IMR-90 (cell line): ENCODE measurements at regions not wholly inside any gene's neighbourhood (a gene's known extent, or its start where the extent isn't known, plus 50 kb on each side); places are given as distances from the start of the nearest gene placed in this dataset.

ENCODE experiments used
- ATAC-seq: fragments of 200-7000 bp; cut with Tn5 transposase; 2 replicates; pipeline ENCODE4 v1.9.1; 2020; ENCODE audit warnings: low read depth, mild to moderate bottlenecking, moderate library complexity
- BruUV-seq: library from RNA; stranded (reverse); fragments of 400-500 nt; replicated peaks from 2 replicates; lab custom pipeline; 2021; lab: Mats Ljungman, UMichigan
- CTCF ChIA-PET: fragments of 300-600 bp; formaldehyde crosslinking; extraction: SDS; loops from one replicate; lab custom pipeline; 2021; ENCODE audit warnings: antibody characterized with exemption; lab: Yijun Ruan, JAX
- POLR2A ChIA-PET: fragments of 300-600 bp; sonication (Branson Sonifier 250); formaldehyde crosslinking; loops from one replicate; lab custom pipeline; 2022; ENCODE audit warnings: antibody characterized with exemption; ENCODE audit not compliant: unreplicated experiment; lab: Charles Lee
- DNase-seq: peaks from one replicate; pipeline ENCODE4 v3.0.0; 2013
- H2AFZ ChIP-seq: replicated peaks from 2 replicates; pipeline ENCODE3; 2013; ENCODE audit warnings: low read length, mild to moderate bottlenecking; ENCODE audit not compliant: poor library complexity
- H2AK5ac ChIP-seq: 2 replicates; pipeline ENCODE4 v1.6.1; 2013; ENCODE audit warnings: low read depth, low read length, inconsistent platforms
- H2AK9ac ChIP-seq: replicated peaks from 2 replicates; pipeline ENCODE3; 2013; ENCODE audit warnings: mild to moderate bottlenecking, low read depth, low read length, moderate library complexity; ENCODE audit not compliant: poor library complexity
- H2BK120ac ChIP-seq: 2 replicates; pipeline ENCODE4 v1.6.1; 2013; ENCODE audit warnings: low read depth, low read length, inconsistent platforms
- H2BK15ac ChIP-seq: 3 replicates; pipeline ENCODE4 v1.6.1; 2013; ENCODE audit warnings: low read depth, low read length, inconsistent platforms
- H2BK20ac ChIP-seq: 2 replicates; pipeline ENCODE4 v1.6.1; 2013; ENCODE audit warnings: low read depth, mild to moderate bottlenecking, inconsistent platforms, low read length, moderate library complexity
- H2BK5ac ChIP-seq: 2 replicates; pipeline ENCODE4 v1.6.1; 2013; ENCODE audit warnings: mild to moderate bottlenecking, low read depth, low read length, inconsistent platforms; ENCODE audit not compliant: poor library complexity, severe bottlenecking
- H3K14ac ChIP-seq: replicated peaks from 2 replicates; pipeline ENCODE4 v1.6.1; 2013; ENCODE audit warnings: low read depth, low read length, inconsistent platforms
- H3K18ac ChIP-seq: 2 replicates; pipeline ENCODE4 v1.6.1; 2013; ENCODE audit warnings: low read depth, low read length, control low read depth
- H3K23ac ChIP-seq: 2 replicates; pipeline ENCODE4 v1.6.1; 2013; ENCODE audit warnings: low read depth, low read length, inconsistent platforms
- H3K27ac ChIP-seq: 2 replicates; pipeline ENCODE4 v1.5.1; 2013; ENCODE audit warnings: mild to moderate bottlenecking, control low read depth, low read length; ENCODE audit not compliant: insufficient read depth
- H3K27me3 ChIP-seq: 2 replicates; pipeline ENCODE4 v1.6.1; 2013; ENCODE audit warnings: low read length; ENCODE audit not compliant: control insufficient read depth, insufficient read depth
- H3K36me3 ChIP-seq: 2 replicates; pipeline ENCODE4 v1.6.1; 2013; ENCODE audit warnings: low read length, mixed read lengths; ENCODE audit not compliant: control insufficient read depth, insufficient read depth
- H3K4ac ChIP-seq: 2 replicates; pipeline ENCODE4 v1.6.1; 2013; ENCODE audit warnings: low read depth, low read length, inconsistent platforms
- H3K4me1 ChIP-seq: 2 replicates; pipeline ENCODE4 v1.6.1; 2013; ENCODE audit warnings: low read length, mixed read lengths; ENCODE audit not compliant: control insufficient read depth, insufficient read depth
- H3K4me2 ChIP-seq: 2 replicates; pipeline ENCODE4 v1.6.1; 2013; ENCODE audit warnings: low read depth, mild to moderate bottlenecking, control low read depth, low read length, moderate library complexity
- H3K4me3 ChIP-seq: 2 replicates; pipeline ENCODE4 v1.5.1; 2013; ENCODE audit warnings: low read depth, mild to moderate bottlenecking, control low read depth, low read length, moderate library complexity; ENCODE audit not compliant: insufficient read depth
- H3K56ac ChIP-seq: 2 replicates; pipeline ENCODE4 v1.6.1; 2013; ENCODE audit warnings: low read length, inconsistent platforms; ENCODE audit not compliant: insufficient read depth; ENCODE audit errors: extremely low read depth
- H3K79me1 ChIP-seq, 2 experiments: 2 replicates each; pipeline ENCODE4 v1.6.1; 2013; ENCODE audit warnings: low read length in 2 of 2, inconsistent platforms in 1 of 2, low read depth in 1 of 2
- H3K9ac ChIP-seq: 2 replicates; pipeline ENCODE4 v1.6.1; 2013; ENCODE audit warnings: low read depth, low read length, control low read depth
- H3K9me1 ChIP-seq: 2 replicates; pipeline ENCODE4 v1.6.1; 2013; ENCODE audit warnings: low read length, inconsistent platforms; ENCODE audit not compliant: insufficient read depth
- H3K9me3 ChIP-seq: 2 replicates; pipeline ENCODE4 v1.6.1; 2013; ENCODE audit warnings: low read length; ENCODE audit not compliant: control insufficient read depth, insufficient read depth
- H4K20me1 ChIP-seq: 2 replicates; pipeline ENCODE4 v1.6.1; 2013; ENCODE audit warnings: low read length, inconsistent platforms; ENCODE audit not compliant: insufficient read depth
- H4K5ac ChIP-seq: 2 replicates; pipeline ENCODE4 v1.6.1; 2013; ENCODE audit warnings: mild to moderate bottlenecking, low read depth, low read length, control low read depth
- H4K8ac ChIP-seq, 2 experiments: 2 replicates each; pipeline ENCODE4 v1.6.1; 2013; ENCODE audit warnings: low read depth in 2 of 2, low read length in 2 of 2, control low read depth in 1 of 2, inconsistent platforms in 1 of 2
- H4K91ac ChIP-seq: 2 replicates; pipeline ENCODE4 v1.6.1; 2013; ENCODE audit warnings: low read depth, low read length, inconsistent platforms; ENCODE audit not compliant: insufficient read depth
- BHLHE40 ChIP-seq: fragments of 150-350 bp; IDR thresholded peaks from 2 replicates; pipeline ENCODE4 v1.6.1; 2016; ENCODE audit warnings: mild to moderate bottlenecking, low read depth, low read length
- CEBPB ChIP-seq: IDR thresholded peaks from 2 replicates; pipeline ENCODE4 v1.6.1; 2012; ENCODE audit warnings: low read depth, low read length, improper control_type of control experiment
- MAFK ChIP-seq: IDR thresholded peaks from 2 replicates; pipeline ENCODE4 v1.6.1; 2012; ENCODE audit warnings: low read depth, low read length, improper control_type of control experiment
- MAZ ChIP-seq: IDR thresholded peaks from 2 replicates; pipeline ENCODE4 v1.6.1; 2012; ENCODE audit warnings: low read depth, mild to moderate bottlenecking, low read length, improper control_type of control experiment, moderate library complexity, borderline replicate concordance
- MXI1 ChIP-seq: IDR thresholded peaks from 2 replicates; pipeline ENCODE4 v1.6.1; 2012; ENCODE audit warnings: low read depth, mild to moderate bottlenecking, low read length, moderate library complexity, borderline replicate concordance
- NFE2L2 ChIP-seq: fragments of 150-350 bp; IDR thresholded peaks from 2 replicates; pipeline ENCODE4 v1.6.1; 2016; ENCODE audit warnings: low read depth, mild to moderate bottlenecking, low read length
- RAD21 ChIP-seq: IDR thresholded peaks from 2 replicates; pipeline ENCODE4 v1.6.1; 2012; ENCODE audit warnings: low read length, improper control_type of control experiment
- SMC3 ChIP-seq: fragments of 150-350 bp; IDR thresholded peaks from 2 replicates; pipeline ENCODE4 v1.6.1; 2016; ENCODE audit warnings: low read depth, mild to moderate bottlenecking, antibody characterized with exemption, low read length, moderate library complexity
- USF2 ChIP-seq: fragments of 150-350 bp; IDR thresholded peaks from 2 replicates; pipeline ENCODE4 v1.6.1; 2017; ENCODE audit warnings: mild to moderate bottlenecking, antibody characterized with exemption, low read length, low read depth
- WGBS, 2 experiments: methylation state at CpG; one replicate each; pipeline versions ENCODE4 v1.1.5 to v1.1.7; 2013; ENCODE audit warnings: missing lambda C conversion rate in 2 of 2; ENCODE audit not compliant: insufficient read length in 1 of 2; ENCODE audit errors: extremely low coverage in 2 of 2; 5-methylcytosine and 5-hydroxymethylcytosine counted together
- dilution Hi-C: fragments of 300-500 bp; cut with HindIII; formaldehyde crosslinking; loops from one replicate; pipeline ENCODE4 v1.14.3; 2018; ENCODE audit warnings: low sequenced_read_pairs; ENCODE audit not compliant: unreplicated experiment
- in situ Hi-C: fragments of 300-500 bp; cut with MboI; formaldehyde crosslinking; loops from 3 replicates; pipeline ENCODE4 v1.14.3; 2019; ENCODE audit warnings: low sequenced_read_pairs, inconsistent platforms, mixed read lengths
- intact Hi-C: fragments of 100-400 bp; cut with micrococcal nuclease; formaldehyde crosslinking; loops from 2 replicates; pipeline ENCODE4 v1.10.0; 2022
- TF ChIP-seq, protein P1 (sequence below): fragments of 150-350 bp; IDR thresholded peaks from 2 replicates; pipeline ENCODE4 v1.6.1; 2016; ENCODE audit warnings: low read depth, mild to moderate bottlenecking, low read length, moderate library complexity, borderline replicate concordance
- TF ChIP-seq, protein P2 (sequence below): conservative IDR thresholded peaks from 2 replicates; pipeline ENCODE4 v1.5.1; 2012; ENCODE audit warnings: mild to moderate bottlenecking, low read depth, low read length, improper control_type of control experiment

- peak; percentile 19 for DNase-seq
- no TSS peak for BruUV-seq
- no peak overlapping the region for H2AFZ ChIP-seq
- H3K4me1 ChIP-seq: peaks cover 8% of the 10 kb centered on the region
- no peak overlapping the region for H2AK9ac ChIP-seq
- H4K20me1 ChIP-seq: no peaks in the 10 kb centered on the region
- intact Hi-C loops: loop anchor here (2.0 to 5.0 kb wide), 3 partner anchors 194 to 441 kb away; no protein-coding TSS in a partner anchor
- no peak overlapping the region for H3K56ac ChIP-seq
- 0 out of 3 replicates have a peak overlapping the region, but pooled peaks have one; percentile 48 for H2BK15ac ChIP-seq
- no peak overlapping the region for H3K9ac ChIP-seq
- in situ Hi-C loops: loop anchor here (5.0 to 25.0 kb wide), 2 partner anchors 514 to 664 kb away; no protein-coding TSS in a partner anchor
- H2BK5ac ChIP-seq: no peak overlapping the region
- no peak overlapping the region for H4K91ac ChIP-seq
- H2BK20ac ChIP-seq: peak overlapping the region; percentile 49
- H3K4me2 ChIP-seq: no peak overlapping the region
- H2AK5ac ChIP-seq: peak overlapping the region; percentile 35; the same call in 1 of the 2 replicates
- no peaks in the 10 kb centered on the region for H3K27me3 ChIP-seq
- H3K4ac ChIP-seq: no peak overlapping the region; the same call in 1 of the 2 replicates
- no peak overlapping the region; a peak in 1 of 4 replicates for H4K8ac ChIP-seq
- no peak overlapping the region for H3K4me3 ChIP-seq
- POLR2A ChIA-PET: no interaction called here
- TF ChIP-seq MXI1: no peak
- no peak for TF ChIP-seq MAFK
- TF ChIP-seq, protein P1, sequence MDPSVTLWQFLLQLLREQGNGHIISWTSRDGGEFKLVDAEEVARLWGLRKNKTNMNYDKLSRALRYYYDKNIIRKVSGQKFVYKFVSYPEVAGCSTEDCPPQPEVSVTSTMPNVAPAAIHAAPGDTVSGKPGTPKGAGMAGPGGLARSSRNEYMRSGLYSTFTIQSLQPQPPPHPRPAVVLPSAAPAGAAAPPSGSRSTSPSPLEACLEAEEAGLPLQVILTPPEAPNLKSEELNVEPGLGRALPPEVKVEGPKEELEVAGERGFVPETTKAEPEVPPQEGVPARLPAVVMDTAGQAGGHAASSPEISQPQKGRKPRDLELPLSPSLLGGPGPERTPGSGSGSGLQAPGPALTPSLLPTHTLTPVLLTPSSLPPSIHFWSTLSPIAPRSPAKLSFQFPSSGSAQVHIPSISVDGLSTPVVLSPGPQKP: no peak
- no peak for TF ChIP-seq BHLHE40
- no peak for TF ChIP-seq CEBPB
- TF ChIP-seq, protein P2, sequence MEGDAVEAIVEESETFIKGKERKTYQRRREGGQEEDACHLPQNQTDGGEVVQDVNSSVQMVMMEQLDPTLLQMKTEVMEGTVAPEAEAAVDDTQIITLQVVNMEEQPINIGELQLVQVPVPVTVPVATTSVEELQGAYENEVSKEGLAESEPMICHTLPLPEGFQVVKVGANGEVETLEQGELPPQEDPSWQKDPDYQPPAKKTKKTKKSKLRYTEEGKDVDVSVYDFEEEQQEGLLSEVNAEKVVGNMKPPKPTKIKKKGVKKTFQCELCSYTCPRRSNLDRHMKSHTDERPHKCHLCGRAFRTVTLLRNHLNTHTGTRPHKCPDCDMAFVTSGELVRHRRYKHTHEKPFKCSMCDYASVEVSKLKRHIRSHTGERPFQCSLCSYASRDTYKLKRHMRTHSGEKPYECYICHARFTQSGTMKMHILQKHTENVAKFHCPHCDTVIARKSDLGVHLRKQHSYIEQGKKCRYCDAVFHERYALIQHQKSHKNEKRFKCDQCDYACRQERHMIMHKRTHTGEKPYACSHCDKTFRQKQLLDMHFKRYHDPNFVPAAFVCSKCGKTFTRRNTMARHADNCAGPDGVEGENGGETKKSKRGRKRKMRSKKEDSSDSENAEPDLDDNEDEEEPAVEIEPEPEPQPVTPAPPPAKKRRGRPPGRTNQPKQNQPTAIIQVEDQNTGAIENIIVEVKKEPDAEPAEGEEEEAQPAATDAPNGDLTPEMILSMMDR: no peak
- no peak for TF ChIP-seq RAD21
- TF ChIP-seq USF2: no peak
- no peak for TF ChIP-seq NFE2L2
- no peak for TF ChIP-seq SMC3
- no peak for TF ChIP-seq MAZ
- ATAC-seq: no peak
- H3K9me1 ChIP-seq: no peaks in the 10 kb centered on the region
- H3K79me1 ChIP-seq: no peaks in the 10 kb centered on the region
- no peak overlapping the region for H3K27ac ChIP-seq
- no peak overlapping the region for H4K5ac ChIP-seq
- peak overlapping the region; percentile 45; the same call in 1 of the 2 replicates for H3K18ac ChIP-seq
- 75% methylated on average over 1 of the region's 4 CpGs; no CpG with 5 or more reads in 1 of the 2 experiments for WGBS, 2 experiments
- CTCF ChIA-PET: interaction anchor here (0.6 to 1.0 kb wide), 2 partner anchors 19 to 37 kb away, joined by 3 to 4 read pairs; no protein-coding TSS in a partner anchor
- no peaks in the 10 kb centered on the region for H3K9me3 ChIP-seq
- dilution Hi-C loops: no loop called here
- H3K23ac ChIP-seq: no peak overlapping the region
- H3K14ac ChIP-seq: no peak overlapping the region
- peak overlapping the region; percentile 52; the same call in 1 of the 2 replicates for H2BK120ac ChIP-seq
- H3K36me3 ChIP-seq: no peaks in the 10 kb centered on the region
Measured at GRCh38 chr21:35401476-35401875, 352.4 kb upstream of the RUNX1 start.
